Superior temporal gyrus (tissue), 1 donor: ENCODE measurements at regions not wholly inside any gene's neighbourhood (a gene's known extent, or its start where the extent isn't known, plus 50 kb on each side); places are given as distances from the start of the nearest gene placed in this dataset.

Source experiments
- DNase-seq: peaks from one replicate; pipeline ENCODE4 v3.0.0-alpha.2; 2016; ENCODE audit errors: extremely low spot score

- DNase-seq, result no peak
These were observed 351.1 kb downstream of the GRXCR1 start for GRCh38 chr4:43243433-43244116.

GRCh38 chr4:43244688-43245382 is 352.3 kb downstream of the GRXCR1 start:
- no peak for DNase-seq

- no peak for DNase-seq
These were observed 359.3 kb downstream of the GRXCR1 start for GRCh38 chr4:43251841-43252240.

GRCh38 chr4:43253541-43253940 is 361.0 kb downstream of the GRXCR1 start:
- DNase-seq, result no peak

GRCh38 chr4:43264730-43265129 is 372.2 kb downstream of the GRXCR1 start:
- no peak for DNase-seq

- DNase-seq, result no peak
These were observed 379.4 kb downstream of the GRXCR1 start for GRCh38 chr4:43271946-43272345.

- no peak for DNase-seq
These were observed 381.9 kb downstream of the GRXCR1 start for GRCh38 chr4:43274376-43274775.

- DNase-seq, result no peak
These were observed 383.3 kb downstream of the GRXCR1 start for GRCh38 chr4:43275779-43276178.

GRCh38 chr4:43276321-43276720 is 383.8 kb downstream of the GRXCR1 start:
- no peak for DNase-seq

GRCh38 chr4:43277003-43277402 is 384.5 kb downstream of the GRXCR1 start:
- DNase-seq, result no peak

GRCh38 chr4:43282534-43282933 is 390.0 kb downstream of the GRXCR1 start:
- DNase-seq, result no peak

GRCh38 chr4:43286137-43286536 is 393.6 kb downstream of the GRXCR1 start:
- no peak for DNase-seq

- DNase-seq, result no peak
These were observed 404.5 kb downstream of the GRXCR1 start for GRCh38 chr4:43296946-43297528.

- no peak for DNase-seq
These were observed 424.3 kb downstream of the GRXCR1 start for GRCh38 chr4:43316813-43317212.

- no peak for DNase-seq
These were observed 432.9 kb downstream of the GRXCR1 start for GRCh38 chr4:43325220-43325967.

GRCh38 chr4:43330288-43330687 is 437.8 kb downstream of the GRXCR1 start:
- DNase-seq, result no peak

GRCh38 chr4:43331226-43332051 is 438.9 kb downstream of the GRXCR1 start:
- DNase-seq, result no peak

- DNase-seq, result no peak
These were observed 439.5 kb downstream of the GRXCR1 start for GRCh38 chr4:43332052-43332425.

GRCh38 chr4:43337707-43338106 is 445.2 kb downstream of the GRXCR1 start:
- DNase-seq, result no peak

GRCh38 chr4:43339435-43339834 is 446.9 kb downstream of the GRXCR1 start:
- DNase-seq, result no peak

GRCh38 chr4:43341741-43342140 is 449.2 kb downstream of the GRXCR1 start:
- no peak for DNase-seq

GRCh38 chr4:43343298-43343697 is 450.8 kb downstream of the GRXCR1 start:
- no peak for DNase-seq
